Stimulated activated CD8-positive, alpha-beta memory T cell treated with anti-CD3 and anti-CD28 coated beads, Interleukin-2, amount 100 ng/mL, for 48 hours (primary cell): ENCODE measurements at regions not wholly inside any gene's neighbourhood (a gene's known extent, or its start where the extent isn't known, plus 50 kb on each side); places are given as distances from the start of the nearest gene placed in this dataset.
"Not testable (repeated sequence)": the region's sequence is repeated elsewhere in the genome, so short reads cannot be mapped to it uniquely, and the experiment has no call there.

Experiments used
- DNase-seq, 2 donors: peaks; one replicate each; pipeline ENCODE4 v3.0.0-alpha.2; 2020; ENCODE audit warnings: low read depth in 2 of 2

DNA sequence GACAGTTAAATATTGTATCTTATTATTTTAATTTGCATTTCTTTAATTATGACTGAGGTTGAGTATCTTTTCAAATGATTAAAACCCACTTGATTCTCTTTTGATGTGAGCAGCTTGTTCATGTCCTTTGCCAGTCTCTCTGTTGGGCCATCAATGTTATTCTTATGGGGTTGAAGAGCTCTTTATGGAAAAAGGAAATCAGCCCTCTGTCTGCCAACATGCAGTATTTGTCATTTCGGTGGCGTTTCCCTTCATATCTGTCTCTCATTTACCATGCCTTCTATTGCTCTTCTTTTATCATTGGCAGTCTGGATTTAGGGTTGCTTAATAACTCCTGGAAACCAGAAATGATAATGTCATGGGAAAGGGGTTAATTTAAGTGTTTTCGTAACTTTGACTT is 340.7 kb upstream of the DNAJC19 start:
- DNase-seq = no peak

DNA sequence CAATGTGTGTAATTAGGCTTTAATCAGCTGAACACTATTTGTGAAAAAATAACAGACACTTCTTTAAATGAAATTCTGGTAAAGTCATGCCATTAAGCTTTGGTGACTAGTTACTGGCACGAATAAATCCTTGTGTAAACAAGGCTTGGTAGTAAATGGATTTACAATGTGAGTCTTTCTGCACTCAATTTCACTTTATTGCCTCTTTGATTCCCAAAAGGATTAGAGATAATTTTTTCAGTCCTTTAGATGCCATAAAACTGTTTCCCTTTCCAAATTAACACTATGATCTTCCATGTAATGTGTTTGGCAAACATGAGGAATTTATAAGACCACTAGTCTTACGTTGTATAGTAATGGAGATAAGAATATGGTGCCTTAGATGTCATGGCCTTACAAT is 339.5 kb upstream of the DNAJC19 start:
- DNase-seq = no peak

DNA sequence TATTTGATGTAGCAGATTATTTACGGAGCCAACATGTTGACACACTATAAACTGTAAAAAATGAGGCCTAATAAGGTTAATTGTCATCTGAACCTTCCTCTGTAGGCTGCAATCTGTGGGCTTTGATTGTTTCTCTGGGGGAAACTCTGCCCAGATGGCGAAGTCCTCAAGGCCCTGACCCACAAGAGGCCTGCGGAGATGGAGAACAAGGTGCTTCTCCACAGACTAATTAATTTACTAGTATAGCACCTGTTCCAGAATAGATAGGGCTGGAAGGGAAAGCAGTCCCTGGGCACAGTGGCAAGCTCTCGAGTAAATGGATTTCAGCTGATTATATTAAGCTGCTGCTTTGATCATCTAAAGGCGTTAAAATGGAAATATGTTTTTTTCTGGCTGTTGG is 338.8 kb upstream of the DNAJC19 start:
- no peak for DNase-seq

DNA sequence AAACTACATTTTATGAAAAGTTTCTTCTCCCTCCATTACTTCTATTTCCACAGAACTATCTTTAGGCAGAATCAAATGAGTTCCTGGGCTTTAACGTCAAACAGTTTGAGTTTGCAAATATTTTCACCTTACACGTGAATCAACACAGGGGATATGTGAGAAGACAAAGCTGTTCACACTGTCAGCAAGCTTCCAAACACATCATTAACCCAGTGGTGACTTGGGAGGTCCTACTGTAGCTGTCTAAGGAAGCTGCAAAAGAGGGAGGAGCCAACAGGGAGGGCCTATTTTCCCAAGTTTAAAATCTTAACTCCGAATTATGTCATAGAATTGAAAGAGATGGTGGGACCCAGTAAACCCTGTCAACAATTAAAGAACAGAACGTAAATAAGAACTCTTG is 337.8 kb upstream of the DNAJC19 start:
- no peak for DNase-seq

DNA sequence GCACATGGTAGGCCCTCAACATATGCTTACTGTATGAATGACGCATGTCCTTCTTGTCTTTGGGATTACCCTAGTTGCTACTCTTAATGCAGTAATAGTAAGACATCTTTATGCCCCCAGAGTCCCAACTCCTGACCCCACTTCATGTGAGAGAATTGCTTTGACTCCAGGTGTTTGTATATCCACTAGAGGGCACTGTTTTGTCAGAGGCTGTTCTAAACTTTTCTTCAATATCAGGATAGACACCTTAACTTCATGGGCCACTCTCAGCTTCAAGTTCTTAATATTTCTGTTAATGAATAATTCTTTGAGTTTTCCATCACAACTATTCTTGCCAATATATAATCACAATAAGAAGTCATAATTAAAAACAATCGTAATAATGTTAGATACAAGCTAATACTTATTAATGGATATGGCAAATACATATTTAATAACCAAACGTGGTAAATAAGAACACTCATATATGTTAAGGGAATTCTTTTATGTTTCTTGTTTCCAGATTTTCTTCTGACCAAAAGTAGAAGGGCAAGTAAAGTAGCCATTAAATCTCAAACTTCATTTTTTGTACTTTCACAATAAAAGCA is 337.2 kb upstream of the DNAJC19 start:
- DNase-seq = no peak

DNA sequence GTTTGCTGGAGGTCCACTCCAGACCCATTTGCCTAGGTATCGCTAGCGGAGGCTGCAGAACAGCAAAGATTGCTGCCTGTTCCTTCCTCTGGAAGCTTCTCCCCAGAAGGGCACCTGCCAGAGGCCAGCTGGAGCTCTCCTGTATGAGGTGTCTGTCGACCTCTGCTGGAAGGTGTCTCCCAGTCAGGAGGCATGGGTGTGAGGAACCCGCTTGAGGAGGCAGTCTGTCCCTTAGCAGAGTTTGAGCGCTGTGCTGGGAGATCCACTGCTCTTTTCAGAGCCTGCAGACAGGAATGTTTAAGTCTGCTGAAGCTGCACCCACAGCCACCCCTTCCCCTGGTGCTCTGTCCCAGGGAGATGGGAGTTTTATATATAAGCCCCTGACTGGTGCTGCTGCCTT is 335.0 kb upstream of the DNAJC19 start:
- DNase-seq = not testable (repeated sequence)

DNA sequence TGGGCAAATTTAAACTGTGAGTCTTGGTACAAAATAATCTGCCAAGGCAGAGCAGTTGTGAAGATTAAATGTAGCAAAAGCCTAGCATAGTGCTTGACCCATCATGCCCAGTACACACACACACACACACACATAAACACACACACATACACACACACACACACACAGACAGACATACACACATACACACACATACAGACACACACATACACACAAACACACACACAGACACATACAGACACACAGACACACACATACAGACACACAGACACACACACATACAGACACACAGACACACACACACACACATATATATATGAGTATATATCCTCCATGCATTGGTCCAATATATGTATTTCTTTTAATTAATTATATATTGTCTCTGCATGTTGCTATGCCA is 328.8 kb upstream of the DNAJC19 start:
- no peak for DNase-seq

DNA sequence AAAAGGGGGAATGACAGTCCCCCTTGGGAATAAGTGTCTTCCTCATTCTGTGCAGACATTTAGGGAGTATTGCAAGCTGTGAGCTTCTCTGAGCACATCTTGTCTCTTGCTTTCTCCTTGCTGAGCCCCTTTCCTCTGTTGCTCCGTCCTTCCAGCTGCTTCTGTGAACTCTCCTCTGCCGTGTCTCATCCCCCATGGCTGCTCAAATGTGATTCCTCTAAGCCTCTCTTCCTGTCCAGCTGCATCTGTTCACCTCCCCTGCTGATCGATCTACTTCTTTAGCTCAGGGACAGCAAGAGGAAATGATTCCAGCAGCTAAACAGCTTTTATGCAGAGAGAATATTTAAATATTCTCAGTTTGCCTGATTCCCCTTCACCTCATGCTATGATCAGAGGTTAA is 328.0 kb upstream of the DNAJC19 start:
- DNase-seq = no peak

DNA sequence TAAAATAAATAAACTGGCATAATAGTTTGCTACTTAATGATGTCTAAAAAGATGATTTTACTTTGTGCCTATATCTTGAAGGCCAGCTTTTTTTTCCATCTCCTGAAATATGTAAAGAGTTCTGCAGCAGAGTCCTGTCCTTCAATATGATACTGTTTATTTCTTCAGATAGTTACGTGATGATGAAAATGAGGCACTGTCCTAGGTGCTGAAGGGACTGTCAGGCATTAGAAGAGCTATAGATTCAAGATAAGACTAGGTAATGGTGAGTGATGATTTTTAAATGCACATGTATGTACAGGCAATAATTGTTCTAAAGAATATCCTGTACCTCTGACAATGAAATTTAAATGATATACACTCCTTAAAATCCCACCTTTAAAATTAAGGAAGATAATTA is 326.9 kb upstream of the DNAJC19 start:
- DNase-seq = no peak

DNA sequence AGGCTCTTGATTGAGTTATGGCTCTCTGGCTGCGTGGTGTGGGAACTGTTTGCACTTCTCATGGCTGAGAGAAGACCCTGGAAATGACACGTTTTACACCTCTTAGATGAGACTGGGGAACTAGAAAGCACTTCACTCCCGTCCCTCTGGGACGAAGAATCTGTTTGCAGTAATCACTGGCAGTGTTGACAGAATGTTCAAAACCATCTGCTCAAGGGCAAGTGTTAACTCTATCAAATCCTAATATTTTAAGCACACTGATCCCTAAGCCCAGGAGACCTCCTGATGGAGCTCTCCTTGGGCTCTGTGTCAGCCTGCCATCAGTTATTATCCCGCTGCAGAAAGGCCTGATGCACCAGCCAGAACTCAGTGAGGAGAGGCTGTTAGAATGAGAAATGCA is 323.8 kb upstream of the DNAJC19 start:
- DNase-seq = no peak

DNA sequence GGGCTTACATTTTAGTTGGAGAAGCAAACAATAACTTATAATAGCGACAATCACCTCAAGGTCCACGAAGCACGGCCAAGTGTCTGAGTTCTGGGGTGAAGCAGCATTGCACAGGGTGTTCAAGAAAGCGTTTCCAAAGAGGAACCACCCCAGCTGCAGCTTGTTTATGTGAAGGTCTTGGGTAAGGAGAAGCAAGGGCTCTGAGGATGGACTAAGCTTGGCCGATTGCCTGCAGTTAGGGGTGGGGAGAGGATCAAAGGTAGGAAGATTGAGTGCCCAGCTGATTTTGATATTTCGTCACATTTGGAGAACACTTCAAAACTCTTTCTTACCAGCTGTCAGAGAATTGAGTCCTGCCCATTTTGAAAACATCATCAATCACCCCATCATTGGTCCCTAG is 321.6 kb upstream of the DNAJC19 start:
- no peak for DNase-seq

DNA sequence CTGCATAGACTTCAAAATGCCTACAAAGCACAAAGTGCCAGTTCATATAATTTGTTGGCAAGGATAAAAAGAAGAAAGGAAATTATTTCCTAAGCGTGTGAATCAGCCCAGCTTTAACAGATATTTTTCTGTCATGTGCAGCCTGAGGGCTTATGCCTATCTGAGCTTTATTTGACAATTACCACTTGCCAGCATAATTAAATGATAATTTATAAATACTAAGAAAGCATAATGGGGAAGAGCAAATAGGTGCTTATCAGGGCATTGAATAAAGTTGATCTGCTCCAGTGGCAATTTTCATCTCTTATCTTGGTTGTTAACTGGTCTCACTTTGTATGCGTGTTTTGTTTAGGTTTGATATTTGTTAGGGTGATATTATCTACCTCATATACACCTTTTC is 313.4 kb upstream of the DNAJC19 start:
- no peak for DNase-seq

DNA sequence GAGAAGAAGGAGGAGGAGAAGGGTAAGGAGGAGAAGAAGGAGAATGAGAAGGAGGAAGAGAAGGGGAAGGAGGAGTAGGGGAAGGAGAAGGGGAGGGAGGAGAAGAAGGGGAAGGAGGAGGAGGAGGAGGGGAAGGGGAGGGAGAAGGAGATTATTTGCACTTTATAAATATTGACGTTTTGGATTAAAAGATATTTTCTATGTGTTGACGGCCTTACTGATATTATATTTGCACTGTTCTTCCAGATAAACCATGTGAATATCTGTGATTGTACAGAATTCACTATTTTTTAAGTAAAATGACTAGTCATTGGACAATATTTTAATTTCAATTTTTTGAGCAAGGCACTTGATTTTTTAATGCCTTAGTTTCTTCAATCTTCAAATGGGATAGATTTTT is 310.5 kb upstream of the DNAJC19 start:
- no peak for DNase-seq

DNA sequence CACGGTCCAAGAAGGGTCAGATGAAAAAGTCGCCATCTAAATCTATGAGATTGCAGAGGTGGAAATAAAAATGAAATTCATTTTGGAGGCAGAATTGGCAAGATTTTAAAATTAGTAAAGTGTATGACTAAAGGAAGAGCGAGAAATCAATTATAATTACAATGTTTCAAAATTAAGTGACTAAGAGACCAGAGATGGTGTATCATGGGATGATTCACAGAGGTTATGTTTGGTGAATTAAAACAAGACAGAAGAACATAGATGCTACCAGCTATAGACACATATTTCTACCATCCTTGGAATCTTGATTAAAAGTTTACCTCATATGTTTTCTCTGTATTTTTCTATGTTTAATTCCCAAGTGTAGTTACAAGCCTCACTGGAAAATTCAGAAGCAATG is 308.9 kb upstream of the DNAJC19 start:
- no peak for DNase-seq

DNA sequence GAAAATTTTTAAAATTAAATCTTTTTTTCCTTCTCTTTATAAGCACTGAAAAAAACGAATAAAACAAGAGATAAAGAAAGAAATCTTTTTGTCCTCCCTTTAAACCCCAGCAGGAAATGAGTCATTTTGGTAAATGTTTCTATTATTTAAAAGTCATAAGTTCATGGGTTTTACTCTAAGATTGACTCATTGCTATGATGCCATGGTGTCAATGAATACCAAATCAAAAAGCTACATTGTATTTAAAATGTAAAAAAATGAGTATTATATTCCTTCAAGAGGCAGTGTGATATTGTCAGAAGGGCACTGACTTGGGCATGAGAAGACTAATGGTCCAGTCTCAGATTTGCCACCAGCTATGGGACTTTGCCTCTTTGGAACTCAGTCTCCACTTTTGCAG is 303.4 kb upstream of the DNAJC19 start:
- DNase-seq = no peak

DNA sequence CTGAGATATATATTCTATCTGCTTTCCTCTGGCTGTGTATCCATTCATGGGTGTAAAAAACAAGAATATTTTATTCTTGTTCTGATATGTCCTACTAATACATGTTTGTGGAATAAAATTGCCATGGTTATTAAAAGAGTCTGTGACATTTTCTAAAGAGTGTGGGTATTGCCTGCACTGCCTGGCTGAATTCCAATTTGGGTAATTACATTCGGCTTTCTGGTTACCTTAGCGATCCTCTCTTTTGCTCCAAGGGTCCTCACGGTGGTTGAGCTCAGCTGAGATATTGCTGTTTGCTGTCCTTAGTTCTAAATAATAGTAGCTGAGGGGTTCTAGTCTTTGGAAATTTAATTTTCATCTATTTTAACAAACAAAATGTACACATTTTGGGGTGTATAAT is 301.4 kb upstream of the DNAJC19 start:
- no peak for DNase-seq

DNA sequence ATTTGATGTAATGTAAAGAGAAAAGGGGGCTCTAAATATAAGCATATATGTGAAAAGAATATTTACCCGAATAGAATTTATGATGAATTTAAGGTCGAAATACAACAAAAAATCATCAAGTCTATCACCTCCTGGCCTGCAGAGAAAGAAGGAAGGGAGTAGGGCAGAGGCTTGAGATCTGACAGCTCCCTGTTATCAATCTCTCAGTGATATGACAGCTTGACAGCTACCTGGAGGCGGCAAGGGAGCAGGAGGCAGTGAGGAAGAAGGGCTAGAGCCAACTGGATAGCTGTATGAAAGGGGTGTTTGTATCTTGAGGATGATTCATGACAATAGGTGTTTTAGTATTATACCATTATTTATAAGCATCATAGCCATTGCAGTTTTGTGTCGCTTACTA is 299.8 kb upstream of the DNAJC19 start:
- no peak for DNase-seq

DNA sequence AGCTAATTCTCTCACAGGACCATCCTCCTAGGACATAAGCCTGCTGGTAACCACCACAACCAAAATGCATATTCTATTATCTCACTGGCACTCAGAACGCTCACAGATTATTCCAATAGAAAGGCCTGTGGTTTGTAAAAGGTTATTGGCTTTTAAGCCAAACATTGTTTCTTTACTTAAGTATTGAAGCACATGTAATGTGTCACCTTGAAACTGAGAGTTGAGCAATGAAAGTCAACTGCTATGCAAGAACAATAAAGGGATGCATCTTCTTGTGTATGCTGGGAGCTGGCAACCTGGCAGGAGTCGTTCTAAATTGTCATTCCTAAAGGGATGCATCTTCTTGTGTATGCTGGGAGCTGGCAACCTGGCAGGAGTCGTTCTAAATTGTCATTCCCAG is 298.6 kb upstream of the DNAJC19 start:
- DNase-seq = no peak

DNA sequence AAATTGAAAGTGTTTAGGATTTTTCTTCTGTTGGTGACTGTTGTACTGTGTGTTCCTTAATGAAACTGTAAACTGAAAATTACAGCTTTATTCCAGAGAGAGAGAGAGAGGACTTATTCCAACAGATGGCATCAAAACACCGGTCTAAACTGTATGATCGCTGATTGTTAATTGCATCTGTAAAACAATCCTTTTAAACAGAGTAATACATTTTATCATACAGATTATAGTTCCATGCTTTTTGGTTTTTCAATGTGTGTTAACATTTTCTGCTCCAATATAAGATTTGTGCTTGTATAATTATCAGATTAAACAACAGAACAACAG is 289.7 kb upstream of the DNAJC19 start:
- no peak for DNase-seq

DNA sequence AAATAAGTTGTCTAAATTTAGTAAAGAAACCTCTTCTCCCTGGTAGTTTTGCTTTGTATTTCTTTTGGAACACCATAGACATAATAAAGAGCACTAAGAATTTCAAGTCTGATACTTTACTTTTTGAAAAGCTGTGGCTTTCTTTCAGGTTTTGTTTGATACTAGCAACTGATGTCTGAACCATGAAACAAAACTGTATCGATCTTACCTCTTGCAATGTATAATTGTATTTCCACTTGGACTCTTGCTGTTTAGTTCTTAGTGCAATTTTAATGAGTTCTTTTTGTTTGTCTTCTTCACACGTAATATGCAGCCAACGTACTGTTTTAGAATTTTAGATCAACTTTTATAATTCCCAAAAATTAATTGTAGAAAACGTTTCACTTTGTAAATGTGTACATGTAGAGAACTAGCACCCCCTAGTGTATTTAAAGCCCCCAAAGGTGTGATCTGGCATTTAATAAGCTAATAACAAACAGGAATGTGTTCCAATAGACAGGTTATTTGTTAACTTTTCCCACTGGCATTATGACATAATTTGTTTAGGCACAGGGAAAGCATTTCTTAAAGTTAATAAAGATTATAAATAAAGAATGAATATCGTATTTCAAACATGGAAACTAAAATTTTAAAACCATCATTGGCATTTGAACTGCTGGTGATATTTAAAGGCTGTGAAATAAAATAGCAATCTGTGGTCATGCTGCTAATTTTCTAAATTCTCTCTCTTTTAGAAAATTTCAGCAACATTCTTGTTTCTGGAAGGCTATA is 289.1 kb upstream of the DNAJC19 start:
- DNase-seq = no peak

DNA sequence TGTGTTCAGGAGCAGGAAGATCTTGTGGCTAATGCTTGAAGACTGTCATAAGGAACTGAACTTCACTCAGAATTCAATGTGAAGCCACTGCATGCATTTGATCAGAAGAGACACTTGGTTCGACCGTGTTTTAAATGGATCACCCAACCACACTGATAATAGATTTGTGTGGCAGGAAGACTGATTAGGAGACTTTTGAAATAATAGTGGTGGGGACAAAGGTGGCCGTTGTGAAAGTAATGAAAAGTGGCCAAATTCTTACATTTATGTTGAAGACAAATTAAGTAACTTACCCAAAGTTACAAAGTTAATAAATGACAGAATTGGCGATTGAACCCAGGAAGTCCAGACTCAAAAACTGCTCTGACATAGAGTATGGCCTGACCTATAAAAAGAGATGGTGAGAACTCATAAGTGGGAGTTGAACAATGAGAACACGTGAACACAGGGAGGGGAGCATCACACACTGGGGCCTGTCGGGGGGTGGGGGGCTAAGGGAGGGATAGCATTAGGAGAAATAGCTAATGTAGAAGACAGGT is 286.9 kb upstream of the DNAJC19 start:
- DNase-seq = no peak

DNA sequence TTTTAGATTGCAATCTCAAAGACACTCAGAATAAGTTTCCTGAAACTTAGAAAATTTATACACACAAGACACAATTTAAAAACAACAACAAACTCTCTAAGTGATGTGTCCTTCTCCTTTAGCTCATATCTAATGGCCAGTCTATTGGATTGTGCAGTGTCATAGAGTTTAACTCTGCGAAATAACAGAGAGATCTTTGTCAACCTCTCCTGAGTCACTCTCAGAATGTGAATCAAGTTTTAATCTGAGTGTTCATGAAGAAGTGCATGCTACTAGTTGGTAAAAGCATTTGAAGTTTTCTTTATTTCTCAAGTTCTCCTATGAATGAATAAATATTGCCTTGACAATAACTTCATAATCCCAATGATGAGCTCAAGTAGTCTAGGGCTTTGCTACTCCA is 284.5 kb upstream of the DNAJC19 start:
- no peak for DNase-seq

DNA sequence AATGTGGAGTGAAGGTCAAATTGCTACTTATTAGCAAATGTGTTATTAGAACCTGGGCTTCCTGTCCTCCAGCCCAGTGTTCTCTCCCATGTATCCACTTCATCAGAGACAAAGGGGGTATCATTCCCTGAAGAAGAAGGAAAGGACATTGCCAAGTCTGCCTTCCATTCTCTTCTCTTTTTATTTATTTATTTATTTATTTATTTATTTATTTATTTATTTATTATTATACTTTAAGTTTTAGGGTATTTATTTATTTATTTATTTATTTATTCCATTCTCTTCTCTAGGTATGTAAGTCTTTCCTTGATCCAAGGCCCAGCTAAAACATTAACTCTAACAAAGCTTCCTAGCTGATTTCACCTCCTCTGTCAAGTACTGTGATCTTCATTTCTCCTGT is 277.8 kb upstream of the DNAJC19 start:
- no peak for DNase-seq
